OCI-M1 (cell line): ENCODE measurements at regions not wholly inside any gene's neighbourhood (a gene's known extent, or its start where the extent isn't known, plus 50 kb on each side); places are given as distances from the start of the nearest gene placed in this dataset.
A peak's percentile ranks its signal among the peaks of the same experiment; 100 is the strongest.
"Not testable (repeated sequence)": the region's sequence is repeated elsewhere in the genome, so short reads cannot be mapped to it uniquely, and the experiment has no call there.

Experiments used
- DNase-seq: peaks from one replicate; lab custom pipeline; 2025; lab: John Stamatoyannopoulos, UW

- no peak for DNase-seq
These were observed 79.6 kb downstream of the RSPH3 start for GRCh38 chr6:158920311-158920905.

- no peak for DNase-seq
These were observed 80.1 kb downstream of the RSPH3 start for GRCh38 chr6:158919865-158920264.

- DNase-seq = no peak
These were observed 83.4 kb downstream of the RSPH3 start for GRCh38 chr6:158916617-158917016.

GRCh38 chr6:158914923-158915322 is 85.1 kb downstream of the RSPH3 start:
- no peak for DNase-seq

- DNase-seq = no peak
These were observed 86.4 kb downstream of the RSPH3 start for GRCh38 chr6:158913580-158913979.

GRCh38 chr6:158912655-158913054 is 87.3 kb downstream of the RSPH3 start:
- DNase-seq = no peak

GRCh38 chr6:158911746-158912480 is 88.1 kb downstream of the RSPH3 start:
- no peak for DNase-seq

DNA sequence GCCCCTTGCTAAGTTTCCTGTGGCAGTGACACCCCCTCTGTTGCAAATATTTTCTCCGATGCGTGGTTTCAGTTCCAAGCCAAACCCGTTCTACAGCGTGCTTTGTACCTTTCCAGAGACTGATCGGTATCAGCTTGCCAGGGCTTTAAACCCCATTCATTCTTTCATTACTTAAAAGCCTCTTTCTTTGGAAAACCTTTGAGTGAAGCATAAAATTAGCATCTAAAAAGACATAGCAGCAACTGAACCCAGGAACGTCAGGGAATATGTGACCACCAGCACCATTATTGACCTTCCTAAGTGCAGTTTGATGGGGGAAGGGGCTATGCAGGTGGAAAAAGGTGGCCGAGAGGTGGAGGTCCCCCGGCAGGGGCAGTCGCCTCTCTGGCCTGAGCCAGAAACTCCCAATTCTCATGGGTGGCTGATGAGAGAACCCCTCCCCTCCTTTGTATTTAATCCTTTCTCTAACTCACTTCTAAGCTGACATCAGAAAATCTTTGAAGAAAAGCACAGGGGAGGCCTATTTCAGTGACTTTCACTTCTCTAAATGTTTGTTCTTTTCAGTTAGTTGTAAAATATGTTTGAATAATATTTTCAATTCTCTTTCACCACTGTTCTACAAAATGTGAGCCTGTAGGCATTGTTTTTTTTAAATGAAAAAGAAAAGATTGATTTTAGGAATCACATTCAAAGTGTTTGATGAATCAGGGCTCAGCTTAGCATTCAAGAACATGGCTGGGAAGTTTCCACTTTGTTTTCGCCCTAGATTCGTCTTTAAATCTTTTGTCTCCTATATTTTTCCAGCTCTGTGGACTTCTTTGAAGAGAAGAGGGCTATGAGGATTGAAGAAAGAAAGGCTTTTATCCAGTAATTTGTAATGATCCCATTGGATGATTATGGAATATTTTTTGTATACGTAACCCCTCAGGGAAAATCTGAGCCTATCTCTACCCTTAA is 89.2 kb downstream of the RSPH3 start:
- no peak for DNase-seq

GRCh38 chr6:158909938-158910337 is 90.1 kb downstream of the RSPH3 start:
- no peak for DNase-seq

DNA sequence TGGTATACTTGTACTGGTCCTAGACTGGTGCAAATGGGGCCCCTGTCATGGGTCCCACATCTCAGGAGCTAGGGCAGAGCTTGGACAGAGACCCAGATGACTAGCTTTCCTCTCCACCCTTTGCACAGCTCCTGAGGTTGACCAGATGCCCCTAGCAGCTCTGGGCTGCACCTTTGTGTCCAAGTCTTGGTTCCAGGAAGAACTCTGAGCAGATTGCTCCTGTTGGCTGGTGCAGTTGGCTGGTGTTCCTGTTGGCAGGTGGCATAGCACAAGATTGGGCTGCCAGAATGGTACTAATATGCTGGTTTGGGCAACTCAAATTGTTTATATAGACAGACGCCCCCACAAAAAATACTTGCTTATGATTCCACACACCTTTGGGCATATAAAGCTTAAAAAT is 89.4 kb upstream of the EZR start:
- no peak for DNase-seq

DNA sequence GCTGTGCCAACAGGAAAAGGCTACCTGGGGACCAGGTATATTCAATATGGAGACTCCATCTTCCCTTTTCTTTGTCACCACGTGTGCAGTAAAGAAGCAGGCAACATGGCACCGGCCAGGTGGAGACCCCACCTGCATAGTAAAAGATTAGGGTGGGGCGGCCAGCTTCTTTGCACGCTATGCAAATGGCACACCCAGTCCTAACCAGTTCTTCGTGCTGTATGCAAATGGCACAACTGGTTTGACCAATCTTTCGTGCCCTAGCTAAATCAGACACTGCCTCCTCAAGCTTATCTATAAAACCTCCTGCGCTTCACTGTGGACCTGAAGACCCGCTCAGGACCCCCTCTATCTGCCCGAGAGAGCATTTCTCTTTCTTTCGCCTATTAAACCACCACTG is 88.8 kb upstream of the EZR start:
- DNase-seq = no peak

DNA sequence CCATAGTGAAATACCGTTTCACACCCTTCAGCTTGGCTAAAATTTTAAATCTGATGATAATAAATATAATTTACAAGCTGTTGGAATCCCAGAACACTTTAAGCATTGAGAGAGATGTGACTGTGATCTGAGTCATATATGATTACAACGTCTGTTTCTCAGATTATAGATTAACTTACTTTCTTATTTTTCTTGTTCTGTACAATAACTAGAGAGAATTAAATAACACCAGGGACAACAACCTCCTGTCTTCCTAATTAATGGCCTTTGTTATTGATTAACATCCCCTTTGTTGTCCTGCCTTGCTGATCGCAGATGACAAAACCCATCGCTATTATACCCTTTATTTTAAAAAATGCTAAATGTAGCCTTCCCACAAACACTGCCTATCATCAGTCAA is 87.8 kb upstream of the EZR start:
- no peak for DNase-seq

DNA sequence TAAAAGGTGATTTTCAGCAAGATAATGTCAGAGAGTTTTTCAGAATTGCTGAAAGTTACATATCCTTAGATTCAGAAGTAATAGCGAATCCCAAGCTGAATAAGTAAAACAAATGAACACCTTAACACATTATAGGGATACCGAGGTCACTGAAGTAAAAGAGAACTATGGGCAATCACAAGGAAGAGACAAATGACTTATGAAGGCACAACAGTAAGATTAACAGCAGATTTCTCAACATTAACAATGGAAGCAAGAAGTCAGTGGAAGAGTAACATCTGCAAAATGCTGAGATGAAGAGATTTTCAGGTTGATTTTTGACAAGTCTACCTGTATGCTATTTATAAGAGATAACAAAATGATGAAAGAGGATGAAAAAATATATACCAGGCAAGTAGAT is 86.1 kb upstream of the EZR start:
- DNase-seq = peak; percentile 65

GRCh38 chr6:158903801-158904200 is 84.6 kb upstream of the EZR start:
- DNase-seq = no peak

GRCh38 chr6:158900663-158901312 is 81.6 kb upstream of the EZR start:
- no peak for DNase-seq

- no peak for DNase-seq
These were observed 78.1 kb upstream of the EZR start for GRCh38 chr6:158897236-158897635.

GRCh38 chr6:158895661-158896060 is 76.5 kb upstream of the EZR start:
- DNase-seq = no peak

DNA sequence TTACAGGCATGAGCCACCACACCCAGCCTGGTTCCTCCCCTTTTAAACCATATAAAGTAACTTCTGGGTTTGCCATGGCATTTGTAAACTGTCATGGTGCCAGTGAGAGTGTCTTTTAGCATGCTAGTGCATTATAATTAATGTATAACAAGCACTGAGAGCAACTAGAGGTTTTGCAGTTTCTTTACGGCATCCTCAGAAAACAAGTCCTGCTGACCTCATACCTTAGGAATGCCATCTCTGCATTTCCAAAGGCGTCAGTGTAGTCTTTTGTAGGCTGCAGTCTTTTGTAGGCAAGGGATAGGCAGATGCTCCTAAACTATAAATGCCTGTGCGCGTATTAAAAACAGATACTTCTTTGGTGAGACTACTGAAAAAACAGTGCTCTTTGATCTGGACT is 75.0 kb upstream of the EZR start:
- no peak for DNase-seq

DNA sequence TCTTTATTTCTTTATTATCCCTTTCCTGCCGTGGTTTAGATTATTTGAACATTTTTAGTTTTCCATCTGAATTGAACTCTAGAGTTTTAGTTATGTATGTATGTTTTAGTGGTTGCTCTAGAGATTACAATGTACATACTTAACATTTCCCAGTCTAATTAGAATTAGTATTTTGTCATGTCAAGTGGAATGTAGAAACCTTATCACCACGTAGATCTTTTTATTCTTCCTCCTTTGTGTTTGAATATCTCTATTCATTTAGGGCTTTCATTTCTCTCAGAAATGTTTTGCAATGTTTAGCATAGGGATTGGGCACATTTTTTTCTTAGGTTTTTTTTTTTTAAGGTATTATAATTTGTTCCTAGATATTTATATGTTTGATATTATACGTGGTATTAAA is 73.1 kb upstream of the EZR start:
- no peak for DNase-seq

DNA sequence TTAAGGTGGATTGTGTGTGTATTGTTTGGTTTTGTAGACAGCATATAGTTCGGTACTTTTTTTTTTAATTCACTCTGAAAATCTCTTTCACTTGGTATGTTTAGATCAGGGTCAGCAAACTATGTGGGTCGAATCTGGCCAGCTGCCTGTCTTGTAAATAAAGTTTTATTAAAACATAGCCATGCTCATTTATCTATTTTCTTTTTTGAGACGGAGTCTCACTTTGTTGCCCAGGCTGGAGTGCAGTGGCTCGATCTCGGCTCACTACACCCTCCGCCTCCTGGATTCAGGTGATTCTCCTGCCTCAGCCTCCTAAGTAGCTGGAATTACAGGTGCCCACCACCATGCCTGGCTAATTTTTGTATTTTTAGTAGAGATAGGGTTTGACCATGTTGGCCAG is 72.4 kb upstream of the EZR start:
- DNase-seq = not testable (repeated sequence)

- DNase-seq = not testable (repeated sequence)
These were observed 69.0 kb upstream of the EZR start for GRCh38 chr6:158888171-158888570.

- DNase-seq = not testable (repeated sequence)
These were observed 67.3 kb upstream of the EZR start for GRCh38 chr6:158886346-158886977.
